Dedifferentiated amniotic fluid mesenchymal stem cell (primary cell): ENCODE measurements at regions not wholly inside any gene's neighbourhood (a gene's known extent, or its start where the extent isn't known, plus 50 kb on each side); places are given as distances from the start of the nearest gene placed in this dataset.
"Not testable (repeated sequence)": the region's sequence is repeated elsewhere in the genome, so short reads cannot be mapped to it uniquely, and the experiment has no call there.

Experiments
- DNase-seq: peaks from one replicate; pipeline ENCODE4 v3.0.0-alpha.2; 2016; ENCODE audit errors: extremely low spot score

GRCh38 chr7:145464287-145464686 is 628.4 kb upstream of the TPK1 start:
- DNase-seq: no peak

- no peak for DNase-seq
Observed at GRCh38 chr7:145462463-145462862, 626.6 kb upstream of the TPK1 start.

- no peak for DNase-seq
Observed at GRCh38 chr7:145434811-145435210, 599.0 kb upstream of the TPK1 start.

GRCh38 chr7:145431834-145432233 is 596.0 kb upstream of the TPK1 start:
- DNase-seq: no peak

GRCh38 chr7:145418481-145418880 is 582.6 kb upstream of the TPK1 start:
- DNase-seq: not testable (repeated sequence)

GRCh38 chr7:145411066-145411465 is 575.2 kb upstream of the TPK1 start:
- no peak for DNase-seq

- DNase-seq: no peak
Observed at GRCh38 chr7:145398758-145399157, 562.9 kb upstream of the TPK1 start.

- DNase-seq: no peak
Observed at GRCh38 chr7:145394126-145394525, 558.3 kb upstream of the TPK1 start.

- DNase-seq: no peak
Observed at GRCh38 chr7:145382762-145383161, 546.9 kb upstream of the TPK1 start.

GRCh38 chr7:145378197-145378596 is 542.3 kb upstream of the TPK1 start:
- no peak for DNase-seq

GRCh38 chr7:145360511-145361100 is 524.8 kb upstream of the TPK1 start:
- DNase-seq: no peak

GRCh38 chr7:145350334-145350733 is 514.5 kb upstream of the TPK1 start:
- no peak for DNase-seq

- not testable (repeated sequence) for DNase-seq
Observed at GRCh38 chr7:145349452-145349851, 513.6 kb upstream of the TPK1 start.

GRCh38 chr7:145347271-145347670 is 511.4 kb upstream of the TPK1 start:
- DNase-seq: no peak

GRCh38 chr7:145339319-145339718 is 503.5 kb upstream of the TPK1 start:
- no peak for DNase-seq

- no peak for DNase-seq
Observed at GRCh38 chr7:145331522-145331921, 495.7 kb upstream of the TPK1 start.

- DNase-seq: no peak
Observed at GRCh38 chr7:145331076-145331475, 495.2 kb upstream of the TPK1 start.

- no peak for DNase-seq
Observed at GRCh38 chr7:145327646-145328045, 491.8 kb upstream of the TPK1 start.

GRCh38 chr7:145324081-145324480 is 488.2 kb upstream of the TPK1 start:
- no peak for DNase-seq

- no peak for DNase-seq
Observed at GRCh38 chr7:145313551-145313950, 477.7 kb upstream of the TPK1 start.

- no peak for DNase-seq
Observed at GRCh38 chr7:145293754-145294153, 457.9 kb upstream of the TPK1 start.

GRCh38 chr7:145293228-145293701 is 457.4 kb upstream of the TPK1 start:
- no peak for DNase-seq

- no peak for DNase-seq
Observed at GRCh38 chr7:145289384-145289783, 453.5 kb upstream of the TPK1 start.

- DNase-seq: no peak
Observed at GRCh38 chr7:145276118-145276517, 440.3 kb upstream of the TPK1 start.
